Renal cortex interstitium (tissue), 11 donors: ENCODE measurements at regions not wholly inside any gene's neighbourhood (a gene's known extent, or its start where the extent isn't known, plus 50 kb on each side); places are given as distances from the start of the nearest gene placed in this dataset.
A peak's percentile ranks its signal among the peaks of the same experiment; 100 is the strongest.
"Not testable (repeated sequence)": the region's sequence is repeated elsewhere in the genome, so short reads cannot be mapped to it uniquely, and the experiment has no call there.

Source experiments
- DNase-seq, 11 donors: peaks; one replicate each; pipeline ENCODE4 v3.0.0-alpha.2; 2013; ENCODE audit warnings: low read depth in 9 of 11, low spot score in 4 of 11; ENCODE audit errors: extremely low read depth in 1 of 11

GRCh38 chr6:146965110-146965689, 239.0 kb upstream of the STXBP5 start:
- DNase-seq: no peak

DNA sequence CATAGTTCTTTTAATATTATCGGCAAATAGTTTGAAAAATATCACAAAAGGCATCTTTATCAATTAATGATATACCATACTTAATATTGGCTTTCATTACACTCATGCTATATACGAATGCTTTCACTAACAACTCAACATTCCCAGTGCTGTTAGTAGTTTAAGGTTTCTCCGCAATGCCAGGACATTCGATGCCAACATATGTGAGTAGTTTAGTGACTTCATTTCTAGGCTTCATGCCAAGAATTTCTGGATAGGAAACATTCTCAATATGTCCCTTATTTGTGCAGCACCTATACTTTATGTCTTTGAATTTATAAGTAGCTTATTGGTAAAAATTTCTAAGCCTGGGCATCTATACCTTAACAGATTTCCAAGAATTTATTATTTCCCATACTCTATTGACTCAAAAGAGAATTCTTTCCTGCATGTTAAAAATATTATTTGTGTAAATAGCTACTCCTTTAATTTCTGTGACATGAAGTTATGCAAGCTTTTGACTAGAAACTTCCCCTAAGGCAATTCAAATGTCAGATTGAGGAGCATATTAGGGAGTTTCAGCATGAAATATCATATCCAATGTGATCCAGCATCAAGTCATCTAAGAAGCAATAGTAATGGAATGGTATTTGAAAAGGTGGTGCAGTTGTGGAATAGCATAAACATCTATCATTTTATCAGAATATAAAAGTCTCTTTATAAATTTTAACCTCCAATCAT, 236.0 kb upstream of the STXBP5 start:
- peak in 5 of 11 donors; percentile 10 to 44 (median 21) for DNase-seq

DNA sequence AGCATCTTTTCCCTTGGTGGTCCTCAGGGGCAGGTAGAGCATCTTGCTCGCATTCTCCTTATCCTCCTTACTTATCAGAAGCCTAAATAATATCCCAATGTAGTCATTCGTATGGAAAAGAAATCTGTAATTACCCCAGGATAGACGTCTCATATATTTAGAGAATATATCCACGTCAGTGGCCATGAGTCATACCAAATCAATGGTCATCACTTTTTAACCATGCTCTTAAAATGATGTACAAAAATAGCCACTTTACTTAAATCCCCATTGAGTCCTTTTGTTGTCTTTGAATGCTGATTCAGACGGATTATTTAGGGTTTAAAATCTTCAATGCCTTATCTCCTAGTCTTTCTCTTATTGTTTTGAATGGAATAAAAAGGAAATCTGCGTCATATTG, 231.7 kb upstream of the STXBP5 start:
- no peak for DNase-seq

DNA sequence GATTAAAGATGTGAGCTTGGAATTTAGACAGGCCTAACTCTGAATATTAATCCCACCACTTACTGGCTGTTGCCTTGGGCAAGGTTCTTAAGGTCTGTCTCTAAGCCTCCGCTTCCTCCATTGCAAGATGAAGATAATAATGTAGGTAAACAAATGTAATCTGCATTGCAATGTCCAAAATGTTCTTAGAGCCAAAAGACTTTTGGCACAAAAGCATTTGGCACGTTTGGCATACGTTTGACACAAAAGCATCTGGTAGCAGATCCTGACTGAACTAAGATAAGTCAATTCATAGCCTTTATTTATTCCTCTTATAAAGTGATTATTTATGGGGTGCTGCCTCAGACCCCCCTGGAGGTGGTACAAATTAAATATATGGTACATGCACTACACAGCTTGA, 229.9 kb upstream of the STXBP5 start:
- no peak for DNase-seq

GRCh38 chr6:146975093-146975492, 229.1 kb upstream of the STXBP5 start:
- no peak for DNase-seq

DNA sequence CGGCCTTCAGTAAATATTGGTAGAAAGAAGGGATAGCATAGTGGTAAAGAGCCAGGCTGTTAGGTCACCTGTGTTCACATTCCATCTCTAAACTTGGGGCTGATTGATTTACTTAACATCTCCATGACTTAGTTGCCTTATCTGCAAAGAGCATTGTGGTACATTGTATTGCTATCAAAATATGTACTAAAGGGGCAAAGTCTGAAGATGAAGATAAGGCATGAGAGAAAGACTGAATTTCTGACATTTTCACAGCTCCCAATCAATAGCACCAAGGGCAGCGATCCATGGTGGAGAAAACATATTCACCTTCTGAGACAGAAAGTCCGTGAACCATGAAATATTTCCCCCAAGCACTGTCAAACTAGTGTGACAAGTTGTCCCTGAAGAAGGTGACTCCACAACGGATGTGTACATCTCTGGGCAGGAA, 223.3 kb upstream of the STXBP5 start:
- DNase-seq: no peak

DNA sequence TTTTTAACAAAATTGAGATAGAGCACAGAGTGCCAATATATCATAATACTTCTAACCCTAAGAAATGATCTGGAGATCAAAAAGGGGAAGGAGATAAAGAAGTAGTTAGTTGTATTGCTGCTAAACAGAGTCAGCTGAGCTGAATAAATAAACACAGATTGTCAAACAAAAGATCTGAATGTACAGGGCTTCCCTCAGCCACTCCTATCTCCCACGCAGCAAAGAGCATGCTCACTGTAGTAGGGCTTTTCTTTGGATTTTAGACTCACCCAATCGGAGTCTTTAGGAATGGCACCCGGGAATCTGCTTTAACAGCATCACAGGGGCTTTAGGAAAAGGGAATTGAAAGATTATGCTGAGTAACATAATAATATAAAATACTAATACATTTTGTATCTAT, 222.2 kb upstream of the STXBP5 start:
- DNase-seq: no peak

DNA sequence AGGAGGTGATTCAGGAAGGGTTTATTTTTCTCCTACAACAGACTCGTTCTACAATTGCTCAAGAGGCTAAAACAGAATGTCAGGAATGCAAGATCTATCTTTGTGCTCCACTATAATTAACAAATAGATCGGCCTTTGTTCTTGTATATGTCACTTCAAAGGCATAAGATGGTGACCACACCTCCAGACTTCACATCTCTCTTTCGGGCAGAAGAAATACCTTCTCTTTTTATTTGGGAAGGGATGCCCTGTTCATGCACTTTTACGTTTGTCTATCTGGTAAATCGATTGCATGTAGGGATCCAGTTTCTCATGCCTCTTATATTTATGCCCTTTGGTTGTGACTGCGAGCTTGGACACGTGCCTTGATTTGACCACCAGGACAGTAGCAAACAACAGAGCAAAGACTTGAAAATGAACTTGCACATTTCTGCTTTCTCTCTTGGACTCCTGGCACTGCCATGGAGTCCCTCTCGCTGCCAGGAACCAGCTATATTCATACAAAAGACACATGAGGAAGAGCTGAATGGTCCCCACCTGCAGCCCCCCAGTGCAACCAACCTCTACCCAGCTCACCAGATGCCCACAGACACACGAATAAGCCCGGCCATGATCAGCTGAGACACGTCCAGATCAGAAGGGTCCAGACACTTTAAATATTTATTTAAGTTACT, 219.8 kb upstream of the STXBP5 start:
- DNase-seq: no peak

GRCh38 chr6:146985111-146985510, 219.1 kb upstream of the STXBP5 start:
- peak in 1 of 11 donors; percentile 3 for DNase-seq

GRCh38 chr6:146985966-146986365, 218.3 kb upstream of the STXBP5 start:
- no peak for DNase-seq

- DNase-seq: not testable (repeated sequence)
These were observed 216.3 kb upstream of the STXBP5 start for GRCh38 chr6:146987938-146988337.

DNA sequence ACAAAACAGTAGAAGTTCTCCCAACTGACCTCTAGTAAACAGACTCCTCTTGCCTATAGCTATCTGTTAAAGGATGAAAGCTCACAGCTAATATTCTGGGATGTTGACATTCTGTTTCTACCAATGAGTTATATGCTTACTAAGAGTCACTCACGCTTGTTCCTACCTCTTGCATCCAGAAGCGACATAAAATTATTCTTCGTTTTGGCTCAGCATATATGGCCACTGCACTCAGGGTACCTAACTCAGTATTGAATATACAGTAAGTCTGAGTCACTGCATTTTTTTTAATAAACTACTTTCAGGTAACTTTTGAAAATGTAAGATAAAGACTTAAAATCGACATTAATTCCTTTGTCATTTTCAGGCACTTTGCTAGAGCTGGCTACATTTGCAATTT, 214.4 kb upstream of the STXBP5 start:
- DNase-seq: no peak

- no peak for DNase-seq
These were observed 213.9 kb upstream of the STXBP5 start for GRCh38 chr6:146990284-146990683.

DNA sequence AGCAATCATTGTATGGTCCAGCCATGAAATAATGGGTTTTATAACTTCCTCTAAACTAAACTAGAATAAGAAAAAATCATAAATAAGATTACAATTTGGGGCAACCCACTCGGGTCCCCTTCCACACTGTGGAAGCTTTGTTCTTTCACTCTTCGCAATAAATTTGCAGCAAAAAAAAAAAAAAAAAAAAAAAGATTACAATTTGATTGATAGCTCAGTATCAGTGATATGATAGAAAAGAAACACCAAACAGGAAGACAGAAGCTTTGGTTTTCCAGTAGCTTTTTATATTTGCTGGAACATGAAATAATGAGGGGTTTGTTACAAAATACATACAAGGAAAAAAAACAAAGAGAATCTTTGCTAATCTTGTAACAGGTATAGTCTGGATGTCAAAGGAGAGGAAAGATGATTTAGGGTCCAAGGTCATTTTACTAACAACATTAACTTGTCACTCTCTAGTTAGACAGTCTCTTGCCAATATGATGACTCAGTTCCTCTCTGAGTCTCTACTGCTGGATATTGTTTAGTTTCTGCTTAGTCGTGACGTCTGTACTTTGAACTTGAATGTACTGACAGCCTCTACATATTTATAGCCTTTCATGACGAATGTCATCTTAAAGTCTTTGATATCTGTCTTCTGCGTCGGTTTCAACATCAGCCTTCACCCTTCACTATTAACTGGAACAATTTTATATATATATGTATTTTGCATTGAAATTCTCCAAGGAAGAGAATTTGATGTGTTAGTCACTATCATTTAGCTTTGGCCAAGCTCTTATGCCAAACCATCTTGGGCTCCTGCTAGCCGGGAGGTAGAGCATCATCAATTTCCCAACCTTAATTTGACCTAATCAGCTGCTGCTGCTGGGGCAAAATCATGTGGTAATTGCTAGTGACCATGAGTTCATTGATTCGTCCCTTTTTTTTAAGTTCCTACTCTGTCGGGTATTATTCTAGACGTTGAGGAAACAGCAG, 213.1 kb upstream of the STXBP5 start:
- DNase-seq: no peak

DNA sequence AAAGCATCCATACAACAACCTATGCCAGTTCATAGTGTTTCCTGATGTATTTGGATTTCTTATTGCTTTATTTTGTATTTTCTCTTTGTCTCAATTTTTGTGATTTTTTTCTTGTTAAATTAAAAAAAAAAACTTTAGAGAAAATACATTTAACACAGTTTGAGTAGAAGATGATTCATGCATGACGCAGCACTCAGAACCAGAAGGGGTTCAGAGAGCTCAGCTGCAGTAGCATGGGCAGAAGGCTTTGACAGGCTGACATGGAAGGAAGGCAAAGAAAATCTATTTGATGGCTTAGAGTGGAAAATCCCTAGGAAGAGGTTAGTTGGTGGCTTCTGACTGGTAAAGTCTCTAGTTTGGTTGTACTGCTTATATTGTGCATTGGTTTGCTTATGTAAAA, 207.2 kb upstream of the STXBP5 start:
- DNase-seq: no peak

DNA sequence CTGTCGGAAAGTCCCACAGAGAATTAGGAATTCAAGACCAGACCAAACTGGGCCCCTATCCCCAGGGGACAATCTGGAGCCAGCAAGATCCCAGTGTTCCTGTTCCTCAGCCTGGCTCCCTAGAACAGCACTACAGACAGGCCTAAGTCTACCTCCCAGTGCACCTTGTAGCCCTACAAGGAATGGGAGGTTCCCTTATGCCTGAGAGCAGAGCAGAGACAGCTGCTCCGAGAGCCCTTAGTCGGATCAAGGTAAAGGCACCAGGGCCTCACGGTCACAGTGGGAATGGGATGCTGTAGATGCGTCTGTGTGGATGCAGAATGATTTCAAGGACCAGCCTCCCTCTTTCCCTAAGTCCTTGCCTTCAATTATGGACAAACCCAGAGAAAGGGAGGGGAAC, 204.5 kb upstream of the STXBP5 start:
- DNase-seq: no peak

- no peak for DNase-seq
These were observed 203.4 kb upstream of the STXBP5 start for GRCh38 chr6:147000545-147001488.

GRCh38 chr6:147001621-147002020, 202.6 kb upstream of the STXBP5 start:
- DNase-seq: no peak
